Stimulated activated CD4-positive, alpha-beta T cell treated with anti-CD3 and anti-CD28 coated beads, Interleukin-12 subunit alpha, Interleukin-12 subunit beta, amount 100 ng/mL, for 48 hours (primary cell): ENCODE measurements at regions not wholly inside any gene's neighbourhood (a gene's known extent, or its start where the extent isn't known, plus 50 kb on each side); places are given as distances from the start of the nearest gene placed in this dataset.

ENCODE experiments used
- DNase-seq, 3 donors: peaks; one replicate each; pipeline ENCODE4 v3.0.0-alpha.2; 2020; ENCODE audit warnings: low read depth in 2 of 3, low spot score in 1 of 3

GRCh38 chr1:106217765-106218164 lies 838.7 kb upstream of the PRMT6 start:
- DNase-seq = no peak

- no peak for DNase-seq
These were observed 834.1 kb upstream of the PRMT6 start for GRCh38 chr1:106222403-106222802.

GRCh38 chr1:106223213-106223612 lies 833.3 kb upstream of the PRMT6 start:
- no peak for DNase-seq

GRCh38 chr1:106224426-106224825 lies 832.0 kb upstream of the PRMT6 start:
- no peak for DNase-seq

GRCh38 chr1:106225403-106225802 lies 831.1 kb upstream of the PRMT6 start:
- no peak for DNase-seq

GRCh38 chr1:106226550-106226949 lies 829.9 kb upstream of the PRMT6 start:
- DNase-seq = no peak

- no peak for DNase-seq
These were observed 824.3 kb upstream of the PRMT6 start for GRCh38 chr1:106232128-106232527.

- DNase-seq = no peak
These were observed 823.0 kb upstream of the PRMT6 start for GRCh38 chr1:106233511-106233910.

GRCh38 chr1:106249365-106249764 lies 807.1 kb upstream of the PRMT6 start:
- DNase-seq = no peak

GRCh38 chr1:106249810-106250209 lies 806.7 kb upstream of the PRMT6 start:
- no peak for DNase-seq

- no peak for DNase-seq
These were observed 801.7 kb upstream of the PRMT6 start for GRCh38 chr1:106254748-106255147.

GRCh38 chr1:106266786-106267185 lies 789.7 kb upstream of the PRMT6 start:
- DNase-seq = no peak

GRCh38 chr1:106268070-106268469 lies 788.4 kb upstream of the PRMT6 start:
- no peak for DNase-seq

- DNase-seq = no peak
These were observed 779.6 kb upstream of the PRMT6 start for GRCh38 chr1:106276871-106277270.

GRCh38 chr1:106277786-106278185 lies 778.7 kb upstream of the PRMT6 start:
- no peak for DNase-seq

- no peak for DNase-seq
These were observed 777.8 kb upstream of the PRMT6 start for GRCh38 chr1:106278716-106279115.

GRCh38 chr1:106289265-106289928 lies 767.1 kb upstream of the PRMT6 start:
- DNase-seq = no peak

- DNase-seq = no peak
These were observed 765.5 kb upstream of the PRMT6 start for GRCh38 chr1:106290805-106291501.

GRCh38 chr1:106292130-106292529 lies 764.3 kb upstream of the PRMT6 start:
- no peak for DNase-seq

- no peak for DNase-seq
These were observed 760.0 kb upstream of the PRMT6 start for GRCh38 chr1:106296431-106296830.

- DNase-seq = no peak
These were observed 752.4 kb upstream of the PRMT6 start for GRCh38 chr1:106304106-106304505.

- no peak for DNase-seq
These were observed 736.9 kb upstream of the PRMT6 start for GRCh38 chr1:106319612-106320011.

- DNase-seq = no peak
These were observed 730.9 kb upstream of the PRMT6 start for GRCh38 chr1:106325600-106325999.
